GM19397 (cell line): ENCODE measurements at regions not wholly inside any gene's neighbourhood (a gene's known extent, or its start where the extent isn't known, plus 50 kb on each side); places are given as distances from the start of the nearest gene placed in this dataset.
"Not testable (repeated sequence)": the region's sequence is repeated elsewhere in the genome, so short reads cannot be mapped to it uniquely, and the experiment has no call there.

ENCODE experiments used
- ATAC-seq: cut with Tn5 transposase; IDR thresholded peaks from one replicate; pipeline ENCODE4 v1.9.1; 2021; ENCODE audit warnings: mild to moderate bottlenecking, moderate library complexity; ENCODE audit not compliant: unreplicated experiment

DNA sequence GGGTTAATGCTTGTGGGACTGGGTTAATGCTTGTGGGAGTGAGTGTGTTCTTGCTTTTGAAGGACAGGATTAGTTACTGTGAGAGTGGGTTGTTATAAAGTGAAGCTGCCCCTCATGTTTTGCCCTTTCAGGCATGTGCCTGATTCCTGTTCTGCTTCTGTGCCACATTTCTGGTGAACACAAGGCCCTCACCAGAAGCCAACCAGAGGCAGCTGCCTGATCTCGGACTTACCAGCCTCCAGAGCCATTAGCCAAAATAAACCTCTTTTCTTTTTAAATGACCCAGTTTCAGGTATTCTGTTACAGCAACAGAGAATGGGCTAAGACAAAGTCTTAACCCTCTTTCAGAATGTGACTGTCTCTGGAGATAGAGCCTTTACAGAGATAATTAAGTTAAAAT is 113.3 kb upstream of the TMTC4 start:
- no peak for ATAC-seq

DNA sequence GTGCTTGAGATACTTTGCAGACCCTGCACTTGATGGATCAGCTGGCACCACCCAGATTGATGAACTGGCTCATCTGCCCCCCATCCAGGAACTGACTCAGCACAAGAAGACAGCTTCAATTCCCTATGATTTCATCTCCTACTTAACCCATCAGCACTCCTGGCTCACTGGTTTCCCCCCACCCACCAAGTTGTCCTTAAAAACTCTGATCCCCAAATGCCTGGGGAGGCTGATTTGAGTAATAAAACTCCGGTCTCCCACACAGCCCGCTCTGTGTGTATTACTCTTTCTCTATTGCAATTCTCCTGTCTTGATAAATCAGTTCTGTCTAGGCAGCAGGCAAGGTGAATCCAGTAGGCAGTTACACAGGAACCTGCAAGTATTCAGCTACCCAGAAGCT is 102.1 kb upstream of the TMTC4 start:
- not testable (repeated sequence) for ATAC-seq

DNA sequence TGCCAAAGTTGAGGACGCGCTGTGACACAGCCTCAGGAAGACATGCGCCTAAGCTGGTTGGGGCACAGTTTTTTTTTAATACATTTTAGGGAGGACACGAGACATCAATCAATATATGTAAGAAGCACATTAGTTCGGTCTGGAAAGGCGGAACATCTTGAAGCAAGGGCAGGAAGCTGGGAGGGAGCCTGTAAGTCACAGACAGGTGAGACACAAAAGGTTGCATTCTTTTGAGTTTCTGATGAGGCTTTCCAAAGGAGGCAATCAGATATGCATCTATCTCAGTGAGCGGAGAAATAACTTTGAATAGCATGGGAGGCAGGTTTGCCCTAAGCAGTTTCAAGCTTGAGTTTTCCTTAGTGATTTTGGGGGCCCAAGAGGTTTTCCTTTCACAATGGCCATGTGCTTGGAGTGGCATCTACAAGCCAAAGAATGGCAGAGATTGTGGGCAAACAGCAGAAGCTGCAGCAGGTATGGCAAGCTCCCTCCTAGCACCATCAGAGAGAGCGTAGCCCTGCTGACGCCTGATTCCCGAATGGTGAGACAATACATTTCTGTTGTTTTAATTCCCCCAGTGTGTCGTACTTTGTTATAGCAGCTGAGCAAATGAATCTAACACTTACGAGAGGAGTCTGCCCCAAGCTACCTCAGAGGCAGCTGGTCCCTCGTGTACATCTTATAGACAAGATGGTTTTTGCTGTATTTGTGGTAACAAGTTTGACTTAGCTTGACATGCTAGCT is 99.5 kb upstream of the TMTC4 start:
- no peak for ATAC-seq

DNA sequence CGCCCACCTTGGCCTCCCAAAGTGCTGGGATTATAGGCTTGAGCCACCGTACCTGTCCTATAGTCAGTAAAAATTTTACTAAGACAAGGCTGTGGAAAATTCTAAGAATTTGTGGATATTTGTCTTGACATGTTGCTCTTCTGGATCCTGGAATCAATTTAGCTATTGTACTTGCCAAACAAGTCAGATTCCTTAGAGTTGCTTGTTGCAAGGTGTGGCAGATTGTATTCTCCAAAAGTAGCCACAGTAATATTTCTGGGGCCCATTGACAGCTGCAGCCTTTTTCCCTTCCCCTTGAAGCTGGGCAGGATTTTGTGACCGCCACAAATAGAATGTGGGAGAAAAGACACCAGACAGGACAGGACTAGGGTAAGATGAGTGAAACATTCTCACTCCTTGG is 98.8 kb upstream of the TMTC4 start:
- ATAC-seq = no peak

DNA sequence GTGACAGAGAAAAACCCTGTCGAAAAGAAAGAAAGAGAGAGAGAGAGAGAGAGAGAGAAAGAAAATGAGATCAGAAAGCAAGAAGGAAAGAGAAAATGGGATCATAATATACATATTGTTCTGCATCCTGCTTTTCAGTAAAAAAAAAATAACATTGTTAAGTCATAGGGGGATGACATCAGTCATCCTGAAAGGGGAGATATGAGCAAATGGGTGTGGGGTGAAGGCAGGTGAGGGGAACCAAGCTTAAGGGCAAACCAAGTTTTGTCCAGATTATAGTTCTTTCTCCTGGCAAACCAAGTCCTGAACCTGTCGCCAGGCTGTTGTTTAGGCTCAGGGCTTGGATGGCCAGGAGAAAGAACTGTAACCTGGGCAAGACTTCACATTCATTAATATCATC is 92.6 kb upstream of the TMTC4 start:
- no peak for ATAC-seq

DNA sequence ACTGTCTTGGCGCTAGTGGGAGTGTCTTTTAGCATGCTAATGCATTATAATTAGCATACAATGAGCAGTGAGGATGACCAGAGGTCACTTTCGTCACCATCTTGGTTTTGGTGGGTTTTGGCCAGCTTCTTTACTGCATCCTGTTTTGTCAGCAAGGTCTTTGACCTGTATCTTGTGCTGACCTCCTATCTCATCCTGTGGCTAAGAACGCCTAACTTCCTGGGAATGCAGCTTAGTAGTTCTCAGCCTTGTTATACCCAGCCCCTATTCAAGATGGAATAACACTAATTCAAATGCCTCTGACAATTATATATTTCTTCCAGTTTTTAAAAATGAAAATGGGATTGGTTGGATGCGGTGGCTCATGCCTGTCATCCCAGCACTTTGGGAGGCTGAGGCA is 92.0 kb upstream of the TMTC4 start:
- ATAC-seq = not testable (repeated sequence)

DNA sequence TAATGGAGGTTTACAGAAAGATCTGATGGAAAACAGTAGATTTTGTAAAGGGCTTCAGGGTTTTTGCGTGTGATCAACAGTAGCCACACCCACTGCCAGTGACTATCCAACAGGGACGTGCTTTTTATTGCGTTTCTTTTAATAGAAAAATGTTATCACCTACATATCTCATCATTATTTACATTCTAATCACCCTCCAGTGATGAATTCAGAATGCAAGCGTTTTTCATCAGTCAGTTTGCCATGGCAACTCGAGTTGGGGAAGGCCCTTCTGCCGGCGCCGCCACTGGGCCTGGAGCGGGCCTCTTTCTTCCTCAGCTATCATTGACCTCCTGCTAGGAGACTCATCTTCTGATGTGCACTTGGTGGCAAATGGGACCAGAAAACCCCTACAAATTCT is 90.3 kb upstream of the TMTC4 start:
- no peak for ATAC-seq

DNA sequence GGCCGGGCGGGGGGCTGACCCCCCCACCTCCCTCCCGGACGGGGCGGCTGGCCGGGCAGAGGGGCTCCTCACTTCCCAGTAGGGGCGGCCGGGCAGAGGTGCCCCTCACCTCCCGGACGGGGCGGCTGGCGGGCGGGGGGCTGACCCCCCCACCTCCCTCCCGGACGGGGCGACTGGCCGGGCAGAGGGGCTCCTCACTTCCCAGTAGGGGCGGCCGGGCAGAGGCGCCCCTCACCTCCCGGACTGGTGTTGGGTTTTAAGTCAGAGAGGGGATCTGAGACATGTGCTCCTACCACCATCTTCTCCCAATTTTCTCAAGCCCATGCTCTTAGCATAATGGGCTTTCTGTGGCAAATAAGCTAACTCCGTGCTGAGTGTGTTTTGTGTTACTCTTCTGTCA is 87.5 kb upstream of the TMTC4 start:
- ATAC-seq = not testable (repeated sequence)

DNA sequence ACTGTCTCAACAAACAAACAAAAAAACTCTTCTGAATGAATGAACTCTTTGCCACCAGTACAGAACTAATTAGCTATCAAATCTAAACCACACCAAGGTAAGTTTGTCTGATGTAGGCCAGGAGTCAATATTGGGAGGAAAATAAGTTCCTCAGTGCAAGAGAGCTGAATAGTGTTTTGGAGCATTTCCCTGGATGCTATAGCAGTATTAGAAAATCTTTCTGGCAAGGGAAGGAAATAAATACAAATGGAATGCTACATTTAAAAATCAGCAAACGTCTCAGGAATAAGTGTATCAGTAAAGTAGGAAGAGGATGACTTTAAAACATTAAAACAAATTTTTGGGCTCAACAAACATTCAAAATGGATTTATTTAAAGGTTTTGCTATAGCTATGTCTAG is 81.3 kb upstream of the TMTC4 start:
- ATAC-seq = no peak

DNA sequence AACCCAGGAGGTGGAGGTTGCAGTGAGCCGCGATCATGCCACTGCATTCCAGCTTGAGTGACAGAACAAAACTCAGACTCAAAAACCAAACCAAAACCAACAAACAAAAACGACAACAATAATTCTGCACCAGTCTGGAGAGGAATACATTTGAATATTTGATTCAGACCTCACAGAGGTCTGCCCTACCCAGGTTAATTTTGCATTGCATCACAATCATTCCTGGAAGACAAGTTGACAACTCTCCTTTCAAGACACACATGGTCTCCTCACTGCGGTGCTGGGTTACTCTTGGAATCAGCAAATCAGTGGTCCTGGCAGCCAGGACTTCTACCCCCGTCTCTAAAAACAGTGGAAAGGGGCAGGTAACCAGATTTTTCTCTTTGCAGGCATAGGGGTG is 79.9 kb upstream of the TMTC4 start:
- no peak for ATAC-seq

DNA sequence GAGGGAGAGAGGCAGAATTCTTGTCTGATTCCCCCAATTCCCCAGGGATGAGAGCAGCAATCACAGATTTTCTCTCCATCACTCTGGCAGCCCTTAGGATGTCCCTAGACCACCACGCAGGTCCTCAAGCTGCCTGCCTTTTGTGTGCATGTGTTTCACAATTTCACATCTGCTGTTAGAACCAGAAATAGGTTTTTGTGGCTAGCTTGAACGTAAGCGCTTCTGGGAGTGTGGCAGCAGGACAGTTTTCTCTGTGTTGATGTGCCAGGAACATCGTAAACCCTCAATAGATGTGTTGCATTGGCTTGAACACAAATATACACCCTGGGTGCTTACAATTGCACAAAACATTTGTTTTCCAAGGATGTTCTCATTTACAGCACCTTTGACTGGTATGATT is 78.8 kb upstream of the TMTC4 start:
- ATAC-seq = no peak

DNA sequence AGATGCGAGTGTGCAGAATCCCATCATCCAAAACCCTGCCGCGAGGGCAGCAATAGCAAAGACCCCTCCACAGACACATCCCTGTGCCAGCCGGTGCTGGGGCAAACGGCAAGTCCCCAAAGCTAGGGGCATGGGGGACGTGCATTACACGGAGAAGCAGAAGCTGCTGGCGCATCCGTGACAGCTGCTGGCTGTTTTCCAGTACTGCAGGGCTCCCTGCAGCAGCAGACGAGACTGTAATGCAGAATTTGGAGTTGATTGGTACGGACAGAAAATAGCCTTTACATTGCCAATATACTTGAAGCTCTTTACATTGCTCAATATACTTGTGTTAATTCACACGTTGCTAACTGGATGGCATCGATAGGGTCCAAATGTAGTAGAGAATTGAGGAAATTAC is 77.2 kb upstream of the TMTC4 start:
- ATAC-seq = no peak

DNA sequence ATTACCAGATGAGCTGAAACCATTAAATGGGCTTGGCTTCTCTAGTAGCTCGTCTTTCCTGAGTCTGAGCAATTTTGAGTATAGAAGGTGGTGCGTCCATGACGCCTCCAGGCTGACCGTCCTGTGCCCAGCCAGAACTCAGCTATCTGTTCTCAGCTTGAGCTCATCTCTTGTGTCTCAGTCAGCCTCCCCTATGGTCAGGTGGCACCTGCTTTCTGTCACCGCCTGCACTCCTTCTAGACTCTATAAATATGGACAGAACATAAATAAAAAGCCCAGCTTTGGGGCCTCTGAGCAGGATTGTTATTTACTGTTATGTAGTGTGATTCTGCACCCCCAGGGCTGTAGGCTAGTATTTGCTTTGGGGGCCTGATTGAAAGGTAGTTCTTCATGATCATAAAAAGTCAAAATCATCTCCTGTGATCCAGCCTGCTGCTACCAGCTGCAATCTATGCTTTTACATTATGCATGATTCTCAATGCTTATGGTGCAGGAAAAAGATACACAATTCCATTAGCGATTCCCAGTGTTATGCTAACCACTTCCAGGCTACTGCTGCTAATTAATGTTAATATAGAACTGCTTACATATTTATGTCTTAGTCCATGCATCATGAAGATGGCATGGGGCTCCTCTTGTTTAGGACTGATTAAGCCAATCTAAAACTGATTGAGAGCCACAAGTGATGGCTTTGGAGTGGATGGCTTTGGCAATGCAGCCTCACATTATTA is 72.5 kb upstream of the TMTC4 start:
- ATAC-seq = no peak

DNA sequence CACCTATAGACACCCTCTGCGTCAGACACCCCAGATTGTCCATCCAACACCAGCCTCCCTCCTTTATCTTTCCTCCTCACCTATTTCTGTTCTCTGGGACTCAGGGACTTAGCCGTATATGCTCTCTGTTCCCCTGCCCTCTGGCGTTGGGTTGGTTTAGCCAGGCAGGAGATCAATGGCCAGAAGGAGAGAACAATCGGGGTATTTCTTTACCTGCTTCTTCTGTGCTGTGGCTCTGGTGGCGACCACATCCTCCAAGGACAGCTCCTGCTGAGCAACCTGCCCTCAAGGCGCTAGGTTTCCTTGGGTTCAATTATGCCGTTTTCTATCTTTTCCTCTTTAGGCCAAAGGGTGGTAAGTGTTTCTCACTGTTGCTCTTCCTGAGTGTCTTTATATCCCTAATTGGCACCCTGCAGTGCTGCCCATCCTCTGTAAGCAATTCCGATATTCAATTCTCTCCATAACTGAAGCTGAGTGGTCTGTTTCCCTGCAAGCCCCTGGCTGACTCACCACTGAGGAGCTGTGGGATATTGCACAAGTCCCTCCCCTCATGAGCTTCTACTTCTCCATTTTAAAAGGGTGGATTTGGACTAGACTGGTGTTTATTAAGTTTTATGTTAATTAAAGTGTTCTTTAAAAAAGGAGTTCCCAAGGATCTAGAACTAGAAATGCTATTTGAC is 63.7 kb upstream of the TMTC4 start:
- no peak for ATAC-seq

DNA sequence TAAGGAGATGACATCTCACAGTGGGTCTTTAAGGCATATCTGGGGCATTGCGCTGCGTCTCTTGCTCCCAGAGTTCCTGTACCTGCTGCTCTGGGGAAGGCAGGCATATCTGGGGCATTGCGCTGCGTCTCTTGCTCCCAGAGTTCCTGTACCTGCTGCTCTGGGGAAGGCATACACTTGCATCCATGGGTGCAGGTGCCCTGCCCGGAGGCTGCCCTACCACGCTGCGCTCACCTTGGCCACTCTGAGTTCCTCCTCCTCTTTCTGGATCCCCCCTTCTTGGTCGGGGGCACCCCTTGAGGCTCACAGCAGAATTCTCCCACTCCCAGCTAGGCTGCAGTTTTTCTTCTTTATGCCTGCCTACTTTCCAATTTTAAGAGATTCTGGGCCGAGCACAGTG is 60.9 kb upstream of the TMTC4 start:
- ATAC-seq = no peak

DNA sequence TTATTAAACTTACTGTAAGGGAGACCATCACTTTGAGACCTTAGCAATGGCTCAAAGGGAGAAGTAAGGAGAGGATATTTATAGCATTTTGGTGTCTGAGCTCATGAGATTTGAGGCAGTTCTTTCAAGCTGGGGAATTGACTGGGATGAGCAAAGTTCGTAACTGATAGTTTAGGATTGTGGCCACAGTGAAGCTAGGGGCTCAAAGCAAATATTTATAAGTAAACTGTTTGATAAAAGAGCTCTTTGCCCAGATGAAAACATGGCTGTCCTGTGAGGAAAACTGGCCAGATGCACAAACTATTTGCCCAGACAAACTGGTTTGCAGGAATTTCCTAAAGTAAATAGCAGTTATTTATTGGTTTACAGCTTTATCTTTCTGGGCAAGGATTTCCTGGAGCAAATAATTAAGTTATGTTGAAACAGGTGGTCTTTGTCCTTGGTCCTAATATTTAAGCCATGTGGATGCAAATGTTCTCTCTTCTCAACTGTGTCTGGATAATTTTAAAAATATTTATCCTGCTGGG is 59.7 kb upstream of the TMTC4 start:
- ATAC-seq = no peak

DNA sequence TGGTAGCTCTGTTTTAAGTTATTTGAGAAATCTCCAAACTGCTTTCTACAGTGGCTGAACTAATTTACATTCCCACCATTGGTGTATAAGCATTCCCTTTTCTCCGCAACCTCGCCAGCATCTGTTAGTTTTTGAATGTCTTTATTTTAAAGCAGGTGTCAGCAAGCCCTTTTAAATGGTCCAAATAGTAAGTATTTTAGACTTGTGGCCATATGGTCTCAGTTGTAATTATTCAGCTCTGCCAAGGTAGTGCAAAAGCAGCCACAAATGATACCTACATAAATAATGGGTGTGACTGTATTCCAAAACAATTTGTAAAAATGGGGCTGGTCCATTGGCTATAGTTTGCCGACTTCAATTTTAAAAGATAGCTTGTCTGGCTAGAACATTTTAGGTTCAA is 58.7 kb upstream of the TMTC4 start:
- ATAC-seq = no peak

DNA sequence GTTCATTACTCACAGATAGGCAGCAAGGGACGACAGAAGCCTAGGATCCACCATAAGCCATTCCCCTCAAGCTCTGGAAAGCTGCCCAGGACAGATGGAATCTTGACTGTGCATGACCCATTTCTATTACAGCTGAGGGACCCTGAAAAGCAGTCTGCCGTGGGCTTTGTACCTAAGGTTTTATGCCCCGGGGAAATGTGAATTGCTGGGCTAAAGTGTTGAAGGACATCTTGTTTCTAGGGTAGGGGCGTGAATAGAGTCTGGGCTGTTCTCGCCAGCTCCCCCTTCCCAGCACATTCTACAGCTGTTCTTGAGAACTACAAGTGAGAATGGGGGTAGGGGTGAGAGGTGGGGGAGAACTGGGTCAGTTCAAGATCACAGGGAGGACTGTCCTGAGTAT is 53.6 kb upstream of the TMTC4 start:
- ATAC-seq = no peak

DNA sequence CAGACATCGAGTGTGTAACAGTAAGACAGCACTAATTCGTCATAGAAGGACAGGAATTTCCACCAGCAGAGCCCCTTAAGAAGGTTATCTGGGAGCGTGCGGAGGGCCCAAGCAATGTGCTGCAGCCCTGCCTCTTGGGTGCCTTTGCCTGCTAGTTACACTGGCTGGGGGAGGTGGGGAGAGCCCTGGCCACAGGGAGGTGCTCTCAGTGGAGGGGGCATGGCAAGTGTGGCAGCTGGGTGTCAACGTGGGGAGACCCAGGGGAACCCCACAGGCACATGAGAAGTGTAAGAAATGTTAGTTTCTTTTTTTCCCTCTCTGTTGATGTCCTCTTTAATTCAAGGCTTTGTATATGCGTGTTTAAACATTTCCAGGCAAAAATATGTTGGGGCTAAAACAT is 50.9 kb upstream of the TMTC4 start:
- ATAC-seq = no peak

DNA sequence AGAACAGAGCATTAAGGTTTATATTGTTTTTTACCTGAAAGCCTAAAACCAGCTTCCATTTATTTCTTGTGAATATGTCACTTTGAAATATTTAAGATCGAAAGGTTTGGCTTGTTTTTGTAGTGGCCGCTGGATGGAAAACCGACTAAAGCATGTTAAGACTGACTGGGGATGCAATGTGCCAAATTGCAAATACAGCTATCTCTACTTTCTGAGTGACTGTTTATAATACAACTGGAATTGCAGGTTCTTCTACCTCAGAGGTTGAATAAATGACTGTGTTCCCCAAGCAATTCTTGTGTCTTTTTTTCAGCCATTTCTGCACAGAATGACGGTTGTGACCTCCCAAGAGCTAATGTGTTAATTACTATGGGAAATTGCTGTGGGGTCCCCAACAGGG is 50.0 kb upstream of the TMTC4 start:
- ATAC-seq = no peak
